Psoas muscle (tissue), 7 donors: ENCODE measurements at regions not wholly inside any gene's neighbourhood (a gene's known extent, or its start where the extent isn't known, plus 50 kb on each side); places are given as distances from the start of the nearest gene placed in this dataset.

Experiments
- ATAC-seq, 4 donors: fragments of 200-7000 bp; cut with Tn5 transposase; one replicate each; pipeline ENCODE4 v1.9.1; 2020; ENCODE audit warnings: moderate library complexity in 3 of 4, mild to moderate bottlenecking in 2 of 4
- DNase-seq, 2 donors: peaks; one replicate each; pipeline ENCODE4 v3.0.0-alpha.2; 2020
- H3K27ac ChIP-seq: fragments of 200-600 bp; one replicate; pipeline ENCODE4 v1.8.0; 2022
- H3K27me3 ChIP-seq, 3 donors: fragments of 200-600 bp in 1 of 3; one replicate each; pipeline versions ENCODE4 v1.6.1 to v1.8.0; 2013 to 2022; ENCODE audit warnings: low read length in 2 of 3, mild to moderate bottlenecking in 2 of 3, moderate library complexity in 1 of 3; ENCODE audit not compliant: insufficient read depth in 3 of 3
- H3K36me3 ChIP-seq, 2 donors: fragments of 200-600 bp in 1 of 2; one replicate each; pipeline versions ENCODE4 v1.6.1 to v1.8.0; 2013 to 2022; ENCODE audit warnings: low read depth in 1 of 2, mild to moderate bottlenecking in 1 of 2, moderate library complexity in 1 of 2; ENCODE audit not compliant: insufficient read depth in 1 of 2
- H3K4me1 ChIP-seq: fragments of 200-600 bp; one replicate; pipeline ENCODE4 v1.8.0; 2022
- H3K4me3 ChIP-seq: fragments of 200-600 bp; one replicate; pipeline ENCODE4 v1.8.0; 2022; ENCODE audit warnings: mild to moderate bottlenecking
- H3K9me3 ChIP-seq: fragments of 200-600 bp; one replicate; pipeline ENCODE4 v1.8.0; 2022
- CTCF ChIP-seq: fragments of 200-600 bp; IDR thresholded peaks from one replicate; pipeline ENCODE4 v1.8.0; 2022; ENCODE audit warnings: antibody characterized with exemption
- WGBS, 3 donors: extraction: QIAGEN DNeasy Blood & Tissue Kit; methylation state at CpG; one replicate each; pipeline versions ENCODE4 v1.1.6 to v1.1.7; 2013; 5-methylcytosine and 5-hydroxymethylcytosine counted together
- intact Hi-C, 2 donors: fragments of 100-400 bp; cut with DNase I; formaldehyde crosslinking; loops; one replicate each; pipeline versions ENCODE4 v1.11.0 to v1.14.2; 2022
- donor health status: healthy with polysubstance abuse.
- donor health status: DM: no; HTN: no; CAD: no; lungs with moderate emphysema.
- donor health status: Bipolar disorder and iron deficiency.
- donor health status: healthy.
- donor health status: DM: yes; HTN: yes; CAD: no.
- donor health status: DM: no; HTN: no; CAD: no.
- donor health status: DM: yes; HTN: yes; CAD: no.

GRCh38 chr15:97790180-97790579 lies 170.3 kb upstream of the ARRDC4 start:
- TF ChIP-seq CTCF, result no peak
- Histone ChIP-seq H3K27ac (no peak overlapping the region), H3K27me3 (peaks cover 0 to 3% (median 0%) of the 10 kb centered on the region in 3 donors), H3K36me3 (no peaks in the 10 kb centered on the region), H3K4me3 (no peak overlapping the region), H3K4me1 (no peaks in the 10 kb centered on the region), H3K9me3 (no peaks in the 10 kb centered on the region)
- ATAC-seq (no peak), DNase-seq (no peak)
- intact Hi-C loops, result no loop called here

GRCh38 chr15:97791824-97792792 lies 168.4 kb upstream of the ARRDC4 start:
- H3K36me3 ChIP-seq, result no peaks in the 10 kb centered on the region
- no peak overlapping the region for H3K27ac ChIP-seq
- no peaks in the 10 kb centered on the region for H3K9me3 ChIP-seq
- no peak for DNase-seq
- H3K4me1 ChIP-seq, result no peaks in the 10 kb centered on the region
- no peak for ATAC-seq
- TF ChIP-seq CTCF, result no peak
- 33 to 42% (median 37%) methylated on average over 17 of the region's 17 CpGs for WGBS, 3 donors
- intact Hi-C loops, result no loop called here
- H3K4me3 ChIP-seq, result no peak overlapping the region
- H3K27me3 ChIP-seq, result peaks cover 0 to 3% (median 0%) of the 10 kb centered on the region in 3 donors

- no peaks in the 10 kb centered on the region for H3K9me3 ChIP-seq
- DNase-seq (no peak), ATAC-seq (no peak)
- WGBS, 3 donors, result 65 to 66% (median 66%) methylated on average over 3 of the region's 3 CpGs
- H3K4me1 ChIP-seq, result no peaks in the 10 kb centered on the region
- H3K27me3 ChIP-seq, result peaks cover 0 to 2% (median 0%) of the 10 kb centered on the region in 3 donors
- no peak overlapping the region for H3K4me3 ChIP-seq
- intact Hi-C loops, result loop anchor here in 1 of 2 donors (10.0 kb wide), 1 partner anchor 1180 kb away; no protein-coding TSS in a partner anchor
- no peaks in the 10 kb centered on the region for H3K36me3 ChIP-seq
- no peak for TF ChIP-seq CTCF
- H3K27ac ChIP-seq, result no peak overlapping the region
Observed at GRCh38 chr15:97804950-97805349, 155.6 kb upstream of the ARRDC4 start.

GRCh38 chr15:97806766-97807165 lies 153.7 kb upstream of the ARRDC4 start:
- intact Hi-C loops, result loop anchor here in 1 of 2 donors (10.0 kb wide), 1 partner anchor 1178 kb away; no protein-coding TSS in a partner anchor
- Histone ChIP-seq H3K9me3 (peaks cover 6% of the 10 kb centered on the region), H3K27ac (no peak overlapping the region), H3K27me3 (peaks cover 0 to 2% (median 0%) of the 10 kb centered on the region in 3 donors), H3K4me3 (no peak overlapping the region), H3K36me3 (no peaks in the 10 kb centered on the region), H3K4me1 (no peaks in the 10 kb centered on the region)
- no peak for DNase-seq
- ATAC-seq, result no peak
- TF ChIP-seq CTCF, result no peak
- WGBS, 3 donors, result 32 to 39% (median 35%) methylated on average over 6 of the region's 6 CpGs
